HCT116 (cell line): ENCODE measurements at regions not wholly inside any gene's neighbourhood (a gene's known extent, or its start where the extent isn't known, plus 50 kb on each side); places are given as distances from the start of the nearest gene placed in this dataset.

ENCODE experiments used
- ATAC-seq: fragments of 200-7000 bp; cut with Tn5 transposase; 2 replicates; pipeline ENCODE4 v1.9.1; 2020; ENCODE audit warnings: mild to moderate bottlenecking, moderate library complexity
- BruUV-seq: library from RNA; stranded (reverse); fragments of 400-500 nt; replicated peaks from 2 replicates; lab custom pipeline; 2021; lab: Mats Ljungman, UMichigan
- CTCF ChIA-PET: fragments of 300-600 bp; sonication (Branson Sonifier 250); formaldehyde crosslinking; loops from one replicate; lab custom pipeline; 2021; ENCODE audit warnings: antibody characterized with exemption; lab: Charles Lee
- POLR2A ChIA-PET: fragments of 300-600, 350-600 bp; sonication (Branson Sonifier 250); formaldehyde crosslinking; loops from one replicate; lab custom pipeline; 2021; ENCODE audit warnings: antibody characterized with exemption; lab: Charles Lee
- RAD21 ChIA-PET, 2 experiments: fragments of 300-600 bp; sonication (Branson Sonifier 250); formaldehyde crosslinking; loops; one replicate each; lab custom pipeline; 2023; ENCODE audit warnings: low total read pairs in 2 of 2; ENCODE audit not compliant: uncharacterized antibody in 2 of 2, unreplicated experiment in 2 of 2, low non-redundant PET in 1 of 2; lab: Charles Lee
- DNase-seq: peaks from one replicate; pipeline ENCODE4 v3.0.0-alpha.2; 2010; ENCODE audit warnings: low read depth, low spot score
- H2AFZ ChIP-seq: fragments of 200-600 bp; shearing (Covaris generic), sonication (generic); 2 replicates; pipeline ENCODE4 v1.6.1; 2017; ENCODE audit warnings: low read depth, mixed run types, mixed read lengths, antibody characterized with exemption, low read length; ENCODE audit not compliant: poor library complexity, severe bottlenecking
- H3K27ac ChIP-seq: 2 replicates; pipeline ENCODE4 v1.5.1; 2012; ENCODE audit warnings: low read depth, low read length
- H3K27me3 ChIP-seq: fragments of 200-600 bp; sonication (generic); 2 replicates; pipeline ENCODE4 v1.6.1; 2016; ENCODE audit warnings: mixed run types, low read length, mixed read lengths; ENCODE audit not compliant: insufficient read depth
- H3K36me3 ChIP-seq, 2 experiments: fragments of 200-500 bp in 1 of 2; fragments of 200-600 bp in 1 of 2; sonication (Bioruptor generic) in 1 of 2; sonication (generic) in 1 of 2; 2 replicates each; pipeline versions ENCODE4 v1.5.1 to v1.6.1; 2014 to 2016; ENCODE audit warnings: low read length in 2 of 2, inconsistent platforms in 1 of 2, mixed read lengths in 1 of 2, mixed run types in 1 of 2; ENCODE audit not compliant: insufficient read depth in 2 of 2, control insufficient read depth in 1 of 2
- H3K4me1 ChIP-seq, 2 experiments: fragments of 200-600 bp in 1 of 2; sonication (generic) in 1 of 2; 2 replicates each; pipeline versions ENCODE4 v1.5.1 to v1.6.1; 2012 to 2017; ENCODE audit warnings: low read length in 2 of 2, inconsistent platforms in 1 of 2, mild to moderate bottlenecking in 1 of 2, mixed read lengths in 1 of 2, mixed run types in 1 of 2, moderate library complexity in 1 of 2; ENCODE audit not compliant: insufficient read depth in 2 of 2, control insufficient read depth in 1 of 2
- H3K4me2 ChIP-seq: fragments of 200-600 bp; sonication (generic); 2 replicates; pipeline ENCODE4 v1.6.1; 2017; ENCODE audit warnings: mixed run types, low read length, mixed read lengths
- H3K4me3 ChIP-seq, 2 experiments: fragments of 200-600 bp in 1 of 2; sonication (generic) in 1 of 2; replicated peaks in 1 of 2; 2 replicates each; pipeline ENCODE4 v1.5.1; 2011 to 2016; ENCODE audit warnings: low read length in 2 of 2, control low read depth in 1 of 2, low read depth in 1 of 2, mild to moderate bottlenecking in 1 of 2, mixed read lengths in 1 of 2, mixed run types in 1 of 2
- H3K79me2 ChIP-seq: fragments of 200-600 bp; sonication (generic); 2 replicates; pipeline ENCODE4 v1.6.1; 2017; ENCODE audit warnings: mild to moderate bottlenecking, mixed run types, low read length, moderate library complexity, mixed read lengths; ENCODE audit not compliant: insufficient read depth
- H3K9ac ChIP-seq: fragments of 200-600 bp; sonication (generic); 2 replicates; pipeline ENCODE4 v1.6.1; 2016; ENCODE audit warnings: low read length, mixed read lengths
- H3K9me2 ChIP-seq: fragments of 200-600 bp; sonication (generic), shearing (Covaris generic); 2 replicates; pipeline ENCODE4 v1.6.1; 2017; ENCODE audit warnings: mixed run types, mild to moderate bottlenecking, moderate library complexity; ENCODE audit not compliant: insufficient read depth
- H3K9me3 ChIP-seq, 2 experiments: fragments of 200-500 bp in 1 of 2; fragments of 200-600 bp in 1 of 2; sonication (Bioruptor generic) in 1 of 2; sonication (generic) in 1 of 2; 2 replicates each; pipeline ENCODE4 v1.6.1; 2014 to 2017; ENCODE audit warnings: low read length in 2 of 2, mixed read lengths in 2 of 2, inconsistent platforms in 1 of 2, low read depth in 1 of 2, mild to moderate bottlenecking in 1 of 2, mixed run types in 1 of 2, moderate library complexity in 1 of 2; ENCODE audit not compliant: control insufficient read depth in 1 of 2, insufficient read depth in 1 of 2
- H4K20me1 ChIP-seq: fragments of 200-600 bp; sonication (generic), shearing (Covaris generic); 2 replicates; pipeline ENCODE4 v1.6.1; 2017; ENCODE audit warnings: mixed run types, mild to moderate bottlenecking, moderate library complexity; ENCODE audit not compliant: insufficient read depth
- EZH2phosphoT487 ChIP-seq: fragments of 200-600 bp; IDR thresholded peaks from 2 replicates; pipeline ENCODE4 v1.6.1; 2018; ENCODE audit warnings: antibody characterized with exemption, borderline replicate concordance
- POLR2AphosphoS5 ChIP-seq: IDR thresholded peaks from 2 replicates; pipeline ENCODE4 v1.6.1; 2011; ENCODE audit warnings: mild to moderate bottlenecking, low read depth, low read length, moderate library complexity
- SIN3A ChIP-seq: IDR thresholded peaks from 2 replicates; pipeline ENCODE4 v1.6.1; 2012; ENCODE audit warnings: low read depth
- SRF ChIP-seq: IDR thresholded peaks from 2 replicates; pipeline ENCODE4 v1.6.1; 2012; ENCODE audit warnings: low read depth
- intact Hi-C: fragments of 100-400 bp; cut with micrococcal nuclease; formaldehyde crosslinking; loops from 2 replicates; pipeline ENCODE4 v1.10.0; 2022
- TF ChIP-seq, protein P1 (sequence below): IDR thresholded peaks from 2 replicates; pipeline ENCODE4 v1.6.1; 2012; ENCODE audit warnings: low read depth

DNA sequence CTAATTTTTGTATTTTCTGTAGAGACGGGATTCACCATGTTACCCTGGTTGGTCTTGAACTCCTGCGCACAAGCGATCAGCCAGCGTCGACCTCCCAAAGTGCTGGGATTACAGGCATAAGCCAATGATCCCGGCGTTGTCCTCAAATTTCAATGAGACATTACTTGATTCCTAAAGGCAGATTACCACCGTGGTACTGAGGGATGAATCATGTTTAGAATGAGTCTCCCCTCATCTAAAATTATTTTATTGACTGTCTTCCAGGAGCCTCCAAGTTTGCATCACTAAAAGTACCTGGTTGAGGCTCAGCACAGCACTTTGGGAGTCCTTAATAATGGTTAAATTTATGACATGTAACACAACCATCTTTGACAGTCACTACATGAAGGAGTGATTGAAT is 142.2 kb upstream of the AKR1E2 start (continued):
- TF ChIP-seq SIN3A (no peak), POLR2AphosphoS5 (no peak)

DNA sequence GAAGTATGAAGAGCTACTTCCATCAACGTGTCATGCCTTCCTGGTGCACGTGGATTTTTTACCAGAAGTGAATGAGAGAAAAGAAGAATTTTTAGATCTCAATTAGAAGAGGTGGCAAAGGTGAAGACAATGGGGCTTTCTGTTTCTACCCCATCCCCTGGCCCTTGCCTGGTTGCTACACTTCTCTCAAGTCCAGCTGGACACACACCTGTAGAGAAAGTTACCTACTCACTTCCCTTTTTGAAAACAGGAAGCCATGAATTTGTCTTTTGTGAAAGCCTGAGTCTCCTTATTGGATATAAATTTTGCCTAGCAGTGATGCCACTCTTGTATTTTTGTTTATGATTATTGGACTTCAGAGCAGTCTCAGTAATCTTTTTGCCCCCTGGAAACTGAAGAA is 142.9 kb upstream of the AKR1E2 start:
- no peak overlapping the region for H2AFZ ChIP-seq
- intact Hi-C loops, result no loop called here
- ChIA-PET RAD21 (no interaction called here), POLR2A (no interaction called here), CTCF (no interaction called here)
- DNase-seq (no peak), ATAC-seq (no peak)
- H3K79me2 ChIP-seq, result no peaks in the 10 kb centered on the region
- no peaks in the 10 kb centered on the region for H3K9me3 ChIP-seq
- no peaks in the 10 kb centered on the region for H4K20me1 ChIP-seq
- TF ChIP-seq SRF (no peak), EZH2phosphoT487 (no peak)
- TF ChIP-seq, protein P1, sequence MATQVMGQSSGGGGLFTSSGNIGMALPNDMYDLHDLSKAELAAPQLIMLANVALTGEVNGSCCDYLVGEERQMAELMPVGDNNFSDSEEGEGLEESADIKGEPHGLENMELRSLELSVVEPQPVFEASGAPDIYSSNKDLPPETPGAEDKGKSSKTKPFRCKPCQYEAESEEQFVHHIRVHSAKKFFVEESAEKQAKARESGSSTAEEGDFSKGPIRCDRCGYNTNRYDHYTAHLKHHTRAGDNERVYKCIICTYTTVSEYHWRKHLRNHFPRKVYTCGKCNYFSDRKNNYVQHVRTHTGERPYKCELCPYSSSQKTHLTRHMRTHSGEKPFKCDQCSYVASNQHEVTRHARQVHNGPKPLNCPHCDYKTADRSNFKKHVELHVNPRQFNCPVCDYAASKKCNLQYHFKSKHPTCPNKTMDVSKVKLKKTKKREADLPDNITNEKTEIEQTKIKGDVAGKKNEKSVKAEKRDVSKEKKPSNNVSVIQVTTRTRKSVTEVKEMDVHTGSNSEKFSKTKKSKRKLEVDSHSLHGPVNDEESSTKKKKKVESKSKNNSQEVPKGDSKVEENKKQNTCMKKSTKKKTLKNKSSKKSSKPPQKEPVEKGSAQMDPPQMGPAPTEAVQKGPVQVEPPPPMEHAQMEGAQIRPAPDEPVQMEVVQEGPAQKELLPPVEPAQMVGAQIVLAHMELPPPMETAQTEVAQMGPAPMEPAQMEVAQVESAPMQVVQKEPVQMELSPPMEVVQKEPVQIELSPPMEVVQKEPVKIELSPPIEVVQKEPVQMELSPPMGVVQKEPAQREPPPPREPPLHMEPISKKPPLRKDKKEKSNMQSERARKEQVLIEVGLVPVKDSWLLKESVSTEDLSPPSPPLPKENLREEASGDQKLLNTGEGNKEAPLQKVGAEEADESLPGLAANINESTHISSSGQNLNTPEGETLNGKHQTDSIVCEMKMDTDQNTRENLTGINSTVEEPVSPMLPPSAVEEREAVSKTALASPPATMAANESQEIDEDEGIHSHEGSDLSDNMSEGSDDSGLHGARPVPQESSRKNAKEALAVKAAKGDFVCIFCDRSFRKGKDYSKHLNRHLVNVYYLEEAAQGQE, result no peak
- no peak overlapping the region for H3K4me2 ChIP-seq
- H3K27me3 ChIP-seq, result no peaks in the 10 kb centered on the region
- BruUV-seq, result no TSS peak
- no peaks in the 10 kb centered on the region for H3K36me3 ChIP-seq
- H3K9ac ChIP-seq, result no peak overlapping the region
- peaks cover 4 to 50% of the 10 kb centered on the region in 2 experiments for H3K4me1 ChIP-seq
- no peaks in the 10 kb centered on the region for H3K9me2 ChIP-seq
- no peak overlapping the region for H3K4me3 ChIP-seq
- no peak overlapping the region for H3K27ac ChIP-seq
